ENCODE measurements at regions not wholly inside any gene's neighbourhood (a gene's known extent, or its start where the extent isn't known, plus 50 kb on each side); places are given as distances from the start of the nearest gene placed in this dataset.

DNA sequence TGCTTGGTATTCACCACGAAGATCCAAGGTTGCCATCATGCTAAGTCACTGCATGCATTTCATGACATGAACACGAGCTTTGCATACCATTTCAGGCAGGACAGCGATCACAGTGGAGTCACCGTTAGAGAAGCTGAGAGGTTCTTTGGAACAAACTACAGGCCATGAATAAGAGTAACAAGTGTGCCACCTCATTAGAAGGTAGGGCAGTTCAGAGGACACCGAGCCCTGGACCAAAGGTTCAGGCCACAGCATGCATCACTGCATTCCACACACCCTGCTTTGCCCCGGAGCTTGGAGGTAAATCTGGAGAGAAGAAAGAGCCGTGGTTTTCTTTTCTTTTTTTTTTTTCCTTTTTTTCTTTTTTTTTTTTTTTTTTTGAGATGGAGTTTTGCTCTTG is 66.9 kb upstream of the CDH4 start:
- Histone ChIP-seq H3F3A (replicated peaks; ENCODE audit: insufficient read depth) (no peaks in the 10 kb centered on the region), H3K36me3 (replicated peaks in 1 of 2; ENCODE audit: control insufficient read depth in 1 of 2, insufficient read depth in 2 of 2, low read length in 1 of 2) (no peaks in the 10 kb centered on the region), H3K79me2 (ENCODE audit: insufficient read depth) (no peaks in the 10 kb centered on the region), H3K4me2 (no peak overlapping the region), H3K27ac (ENCODE audit: low read depth in 2 of 2, low read length in 1 of 2) (no peak overlapping the region), H3K27me3 (ENCODE audit: insufficient read depth) (no peaks in the 10 kb centered on the region), H4K20me1 (ENCODE audit: insufficient read depth) (no peaks in the 10 kb centered on the region), H3K9ac (no peak overlapping the region), H2AFZ (ENCODE audit: low read depth) (no peak overlapping the region), H3K4me1 (ENCODE audit: control insufficient read depth in 1 of 2, insufficient read depth in 2 of 2, low read depth in 1 of 2, low read length in 1 of 2) (no peaks in the 10 kb centered on the region), H3K9me3 (no peaks in the 10 kb centered on the region), H3K4me3 (ENCODE audit: low read depth in 2 of 2, low read length in 1 of 2) (no peak overlapping the region), H3K9me2 (no peaks in the 10 kb centered on the region)
- 41% methylated on average over 7 of the region's 7 CpGs for WGBS (ENCODE audit: low lambda C conversion rate)
- CTCF ChIA-PET, result interaction anchor here (1.5 to 1.6 kb wide), 2 partner anchors 43 to 78 kb away, joined by 3 to 4 read pairs; no protein-coding TSS in a partner anchor
- POLR2A ChIA-PET, result interaction anchor here (0.6 kb wide), 1 partner anchor 16 kb away, joined by 3 read pairs; no protein-coding TSS in a partner anchor
- no peak for DNase-seq
- TF ChIP-seq, protein P1, sequence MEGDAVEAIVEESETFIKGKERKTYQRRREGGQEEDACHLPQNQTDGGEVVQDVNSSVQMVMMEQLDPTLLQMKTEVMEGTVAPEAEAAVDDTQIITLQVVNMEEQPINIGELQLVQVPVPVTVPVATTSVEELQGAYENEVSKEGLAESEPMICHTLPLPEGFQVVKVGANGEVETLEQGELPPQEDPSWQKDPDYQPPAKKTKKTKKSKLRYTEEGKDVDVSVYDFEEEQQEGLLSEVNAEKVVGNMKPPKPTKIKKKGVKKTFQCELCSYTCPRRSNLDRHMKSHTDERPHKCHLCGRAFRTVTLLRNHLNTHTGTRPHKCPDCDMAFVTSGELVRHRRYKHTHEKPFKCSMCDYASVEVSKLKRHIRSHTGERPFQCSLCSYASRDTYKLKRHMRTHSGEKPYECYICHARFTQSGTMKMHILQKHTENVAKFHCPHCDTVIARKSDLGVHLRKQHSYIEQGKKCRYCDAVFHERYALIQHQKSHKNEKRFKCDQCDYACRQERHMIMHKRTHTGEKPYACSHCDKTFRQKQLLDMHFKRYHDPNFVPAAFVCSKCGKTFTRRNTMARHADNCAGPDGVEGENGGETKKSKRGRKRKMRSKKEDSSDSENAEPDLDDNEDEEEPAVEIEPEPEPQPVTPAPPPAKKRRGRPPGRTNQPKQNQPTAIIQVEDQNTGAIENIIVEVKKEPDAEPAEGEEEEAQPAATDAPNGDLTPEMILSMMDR (IDR thresholded peaks at IDR 0.05), result no peak
- TF ChIP-seq RXRA (IDR thresholded peaks at IDR 0.05; ENCODE audit: borderline replicate concordance, low read depth) (no peak), NFIC (IDR thresholded peaks at IDR 0.05; ENCODE audit: borderline replicate concordance) (no peak), EP300 (IDR thresholded peaks at IDR 0.05; ENCODE audit: borderline replicate concordance in 1 of 2, low read depth in 1 of 2, low read length in 1 of 2) (no peak), FOSL2 (IDR thresholded peaks at IDR 0.05; ENCODE audit: borderline replicate concordance, low read depth) (no peak)
- TF ChIP-seq, protein P2, sequence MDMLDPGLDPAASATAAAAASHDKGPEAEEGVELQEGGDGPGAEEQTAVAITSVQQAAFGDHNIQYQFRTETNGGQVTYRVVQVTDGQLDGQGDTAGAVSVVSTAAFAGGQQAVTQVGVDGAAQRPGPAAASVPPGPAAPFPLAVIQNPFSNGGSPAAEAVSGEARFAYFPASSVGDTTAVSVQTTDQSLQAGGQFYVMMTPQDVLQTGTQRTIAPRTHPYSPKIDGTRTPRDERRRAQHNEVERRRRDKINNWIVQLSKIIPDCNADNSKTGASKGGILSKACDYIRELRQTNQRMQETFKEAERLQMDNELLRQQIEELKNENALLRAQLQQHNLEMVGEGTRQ (IDR thresholded peaks at IDR 0.05; ENCODE audit: borderline replicate concordance, low read depth, low read length), result no peak
- TF ChIP-seq, protein P3, sequence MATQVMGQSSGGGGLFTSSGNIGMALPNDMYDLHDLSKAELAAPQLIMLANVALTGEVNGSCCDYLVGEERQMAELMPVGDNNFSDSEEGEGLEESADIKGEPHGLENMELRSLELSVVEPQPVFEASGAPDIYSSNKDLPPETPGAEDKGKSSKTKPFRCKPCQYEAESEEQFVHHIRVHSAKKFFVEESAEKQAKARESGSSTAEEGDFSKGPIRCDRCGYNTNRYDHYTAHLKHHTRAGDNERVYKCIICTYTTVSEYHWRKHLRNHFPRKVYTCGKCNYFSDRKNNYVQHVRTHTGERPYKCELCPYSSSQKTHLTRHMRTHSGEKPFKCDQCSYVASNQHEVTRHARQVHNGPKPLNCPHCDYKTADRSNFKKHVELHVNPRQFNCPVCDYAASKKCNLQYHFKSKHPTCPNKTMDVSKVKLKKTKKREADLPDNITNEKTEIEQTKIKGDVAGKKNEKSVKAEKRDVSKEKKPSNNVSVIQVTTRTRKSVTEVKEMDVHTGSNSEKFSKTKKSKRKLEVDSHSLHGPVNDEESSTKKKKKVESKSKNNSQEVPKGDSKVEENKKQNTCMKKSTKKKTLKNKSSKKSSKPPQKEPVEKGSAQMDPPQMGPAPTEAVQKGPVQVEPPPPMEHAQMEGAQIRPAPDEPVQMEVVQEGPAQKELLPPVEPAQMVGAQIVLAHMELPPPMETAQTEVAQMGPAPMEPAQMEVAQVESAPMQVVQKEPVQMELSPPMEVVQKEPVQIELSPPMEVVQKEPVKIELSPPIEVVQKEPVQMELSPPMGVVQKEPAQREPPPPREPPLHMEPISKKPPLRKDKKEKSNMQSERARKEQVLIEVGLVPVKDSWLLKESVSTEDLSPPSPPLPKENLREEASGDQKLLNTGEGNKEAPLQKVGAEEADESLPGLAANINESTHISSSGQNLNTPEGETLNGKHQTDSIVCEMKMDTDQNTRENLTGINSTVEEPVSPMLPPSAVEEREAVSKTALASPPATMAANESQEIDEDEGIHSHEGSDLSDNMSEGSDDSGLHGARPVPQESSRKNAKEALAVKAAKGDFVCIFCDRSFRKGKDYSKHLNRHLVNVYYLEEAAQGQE (IDR thresholded peaks at IDR 0.05; ENCODE audit: low read depth, low read length), result no peak

DNA sequence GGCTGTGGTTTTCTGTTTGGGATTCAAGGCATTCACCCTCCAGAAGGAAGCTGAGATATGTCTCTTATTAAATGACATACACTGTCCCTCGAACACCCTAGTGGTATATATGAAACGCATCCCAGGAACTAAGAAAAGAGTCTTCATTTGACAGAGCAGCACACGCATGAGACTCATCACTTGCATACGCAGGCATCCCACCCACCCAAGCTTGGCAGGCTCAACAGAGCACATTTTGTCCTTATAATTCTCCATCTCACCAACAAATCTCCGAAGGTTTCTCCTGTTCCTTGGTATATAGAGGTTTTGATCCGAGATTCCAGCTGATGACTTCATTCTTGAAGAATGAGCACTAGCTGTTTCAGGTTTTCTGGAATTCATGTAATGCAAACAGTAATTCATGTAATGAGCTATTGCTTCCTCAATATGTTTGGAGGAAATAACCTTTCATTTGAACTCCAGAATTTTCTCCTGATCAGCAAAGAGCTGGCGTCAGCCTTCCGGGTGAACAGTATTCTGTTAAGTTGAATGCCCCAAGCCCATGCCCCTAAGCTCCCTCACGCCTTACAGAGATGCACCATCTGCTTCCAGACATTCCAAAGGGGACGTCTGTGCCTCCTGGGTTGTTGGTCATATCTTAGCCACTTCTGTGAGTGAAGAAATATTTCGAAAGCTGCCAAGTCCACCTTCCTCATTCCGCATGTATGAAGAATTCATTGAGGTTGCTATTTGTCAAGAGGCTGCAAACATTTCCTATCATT is 66.0 kb upstream of the CDH4 start:
- no peaks in the 10 kb centered on the region for H3K4me1 ChIP-seq (ENCODE audit: control insufficient read depth in 1 of 2, insufficient read depth in 2 of 2, low read depth in 1 of 2, low read length in 1 of 2)
- 27% methylated on average over 12 of the region's 12 CpGs for WGBS (ENCODE audit: low lambda C conversion rate)
- H3K27ac ChIP-seq (ENCODE audit: low read depth in 2 of 2, low read length in 1 of 2), result no peak overlapping the region
- H3K36me3 ChIP-seq (replicated peaks in 1 of 2; ENCODE audit: control insufficient read depth in 1 of 2, insufficient read depth in 2 of 2, low read length in 1 of 2), result no peaks in the 10 kb centered on the region
- no peaks in the 10 kb centered on the region for H3F3A ChIP-seq (replicated peaks; ENCODE audit: insufficient read depth)
- no peaks in the 10 kb centered on the region for H3K9me3 ChIP-seq
- ChIA-PET POLR2A (no interaction called here), CTCF (interaction anchor here (1.4 to 1.6 kb wide), 3 partner anchors 20 to 77 kb away, joined by 3 to 4 read pairs (median 4); no protein-coding TSS in a partner anchor)
- DNase-seq, result no peak
- no peak overlapping the region for H3K4me2 ChIP-seq
- no peaks in the 10 kb centered on the region for H3K27me3 ChIP-seq (ENCODE audit: insufficient read depth)
- H2AFZ ChIP-seq (ENCODE audit: low read depth), result no peak overlapping the region
- no peaks in the 10 kb centered on the region for H4K20me1 ChIP-seq (ENCODE audit: insufficient read depth)
- no peaks in the 10 kb centered on the region for H3K9me2 ChIP-seq
- H3K9ac ChIP-seq, result no peak overlapping the region
- no peaks in the 10 kb centered on the region for H3K79me2 ChIP-seq (ENCODE audit: insufficient read depth)
- no peak overlapping the region for H3K4me3 ChIP-seq (ENCODE audit: low read depth in 2 of 2, low read length in 1 of 2)
- TF ChIP-seq, protein P1 (IDR thresholded peaks at IDR 0.05), result no peak
- TF ChIP-seq RXRA (IDR thresholded peaks at IDR 0.05; ENCODE audit: borderline replicate concordance, low read depth) (no peak), RCOR1 (IDR thresholded peaks at IDR 0.05; ENCODE audit: low read length) (no peak), TEAD4 (IDR thresholded peaks at IDR 0.05; ENCODE audit: borderline replicate concordance, insufficient read depth) (no peak), SIN3A (IDR thresholded peaks at IDR 0.05; ENCODE audit: borderline replicate concordance, low read depth, low read length) (no peak), CHD2 (IDR thresholded peaks at IDR 0.05; ENCODE audit: low read length, partially characterized antibody) (no peak), MXI1 (IDR thresholded peaks at IDR 0.05; ENCODE audit: low read depth, low read length) (no peak), FOXM1 (IDR thresholded peaks at IDR 0.05; ENCODE audit: low read depth) (no peak), NFIC (IDR thresholded peaks at IDR 0.05; ENCODE audit: borderline replicate concordance) (no peak), GATA2 (CRISPR knock-in tag; IDR thresholded peaks at IDR 0.05) (no peak), RFX5 (IDR thresholded peaks at IDR 0.05; ENCODE audit: low read length) (no peak)
- TF ChIP-seq, protein P2 (IDR thresholded peaks at IDR 0.05; ENCODE audit: borderline replicate concordance, low read depth, low read length), result no peak

Data from SK-N-SH (cell line).